ENCODE measurements at regions not wholly inside any gene's neighbourhood (a gene's known extent, or its start where the extent isn't known, plus 50 kb on each side); places are given as distances from the start of the nearest gene placed in this dataset.

DNA sequence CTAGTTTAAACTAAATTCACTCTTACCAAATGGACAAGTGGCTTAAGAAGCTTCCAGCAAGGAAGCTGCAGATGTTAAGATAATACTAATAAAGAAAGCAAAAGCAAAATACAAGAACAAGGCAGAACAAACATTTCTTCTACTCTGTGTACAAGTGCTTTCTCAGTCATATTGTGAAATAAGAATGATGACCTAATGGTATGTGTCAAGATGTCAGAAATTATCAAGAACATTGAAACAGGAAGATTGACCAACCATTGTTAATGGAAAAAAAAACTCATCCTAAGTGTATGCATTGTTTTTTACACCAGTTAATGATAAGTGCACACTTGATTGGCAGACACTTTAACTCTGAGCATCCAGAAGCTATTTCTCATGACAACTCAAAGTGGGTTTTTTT, 65.4 kb upstream of the P2RY1 start:
- TF ChIP-seq POLR2A (IDR thresholded peaks at IDR 0.05; ENCODE audit: low read depth, low read length) (no peak), POLR2AphosphoS5 (IDR thresholded peaks at IDR 0.05; ENCODE audit: low read length) (no peak), FOS (IDR thresholded peaks at IDR 0.05; ENCODE audit: borderline replicate concordance, extremely low read depth, insufficient read length) (no peak), MAX (IDR thresholded peaks at IDR 0.05; ENCODE audit: low read depth, low read length) (no peak), USF2 (IDR thresholded peaks at IDR 0.05; ENCODE audit: borderline replicate concordance, low read depth, low read length) (no peak), CTCF (IDR thresholded peaks at IDR 0.05 in 2 of 3, conservative IDR thresholded peaks at IDR 0.05 in 1 of 3; ENCODE audit: control insufficient read depth in 2 of 3, extremely low read depth in 1 of 3, insufficient read depth in 1 of 3, low read depth in 3 of 3, low read length in 3 of 3) (no peak), CBX3 (IDR thresholded peaks at IDR 0.05; ENCODE audit: borderline replicate concordance, low read depth) (no peak)
- TF ChIP-seq, protein P1, sequence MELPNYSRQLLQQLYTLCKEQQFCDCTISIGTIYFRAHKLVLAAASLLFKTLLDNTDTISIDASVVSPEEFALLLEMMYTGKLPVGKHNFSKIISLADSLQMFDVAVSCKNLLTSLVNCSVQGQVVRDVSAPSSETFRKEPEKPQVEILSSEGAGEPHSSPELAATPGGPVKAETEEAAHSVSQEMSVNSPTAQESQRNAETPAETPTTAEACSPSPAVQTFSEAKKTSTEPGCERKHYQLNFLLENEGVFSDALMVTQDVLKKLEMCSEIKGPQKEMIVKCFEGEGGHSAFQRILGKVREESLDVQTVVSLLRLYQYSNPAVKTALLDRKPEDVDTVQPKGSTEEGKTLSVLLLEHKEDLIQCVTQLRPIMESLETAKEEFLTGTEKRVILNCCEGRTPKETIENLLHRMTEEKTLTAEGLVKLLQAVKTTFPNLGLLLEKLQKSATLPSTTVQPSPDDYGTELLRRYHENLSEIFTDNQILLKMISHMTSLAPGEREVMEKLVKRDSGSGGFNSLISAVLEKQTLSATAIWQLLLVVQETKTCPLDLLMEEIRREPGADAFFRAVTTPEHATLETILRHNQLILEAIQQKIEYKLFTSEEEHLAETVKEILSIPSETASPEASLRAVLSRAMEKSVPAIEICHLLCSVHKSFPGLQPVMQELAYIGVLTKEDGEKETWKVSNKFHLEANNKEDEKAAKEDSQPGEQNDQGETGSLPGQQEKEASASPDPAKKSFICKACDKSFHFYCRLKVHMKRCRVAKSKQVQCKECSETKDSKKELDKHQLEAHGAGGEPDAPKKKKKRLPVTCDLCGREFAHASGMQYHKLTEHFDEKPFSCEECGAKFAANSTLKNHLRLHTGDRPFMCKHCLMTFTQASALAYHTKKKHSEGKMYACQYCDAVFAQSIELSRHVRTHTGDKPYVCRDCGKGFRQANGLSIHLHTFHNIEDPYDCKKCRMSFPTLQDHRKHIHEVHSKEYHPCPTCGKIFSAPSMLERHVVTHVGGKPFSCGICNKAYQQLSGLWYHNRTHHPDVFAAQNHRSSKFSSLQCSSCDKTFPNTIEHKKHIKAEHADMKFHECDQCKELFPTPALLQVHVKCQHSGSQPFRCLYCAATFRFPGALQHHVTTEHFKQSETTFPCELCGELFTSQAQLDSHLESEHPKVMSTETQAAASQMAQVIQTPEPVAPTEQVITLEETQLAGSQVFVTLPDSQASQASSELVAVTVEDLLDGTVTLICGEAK (IDR thresholded peaks at IDR 0.05; ENCODE audit: borderline replicate concordance) = no peak
